HL-60 (cell line): ENCODE measurements at regions not wholly inside any gene's neighbourhood (a gene's known extent, or its start where the extent isn't known, plus 50 kb on each side); places are given as distances from the start of the nearest gene placed in this dataset.

Experiments used
- CTCF ChIP-seq: IDR thresholded peaks from one replicate; pipeline ENCODE4 v1.5.1; 2011; ENCODE audit warnings: low read length, control low read depth, inconsistent platforms; ENCODE audit not compliant: insufficient read depth
- GABPA ChIP-seq: IDR thresholded peaks from 2 replicates; pipeline ENCODE4 v1.6.1; 2012; ENCODE audit warnings: low read depth
- POLR2AphosphoS5 ChIP-seq: IDR thresholded peaks from 2 replicates; pipeline ENCODE4 v1.6.1; 2012; ENCODE audit warnings: low read depth
- REST ChIP-seq: IDR thresholded peaks from 2 replicates; pipeline ENCODE4 v1.6.1; 2012; ENCODE audit warnings: low read depth; ENCODE audit not compliant: insufficient replicate concordance
- SPI1 ChIP-seq: IDR thresholded peaks from 2 replicates; pipeline ENCODE4 v1.6.1; 2012; ENCODE audit warnings: low read depth, mild to moderate bottlenecking, borderline replicate concordance

GRCh38 chr5:167512111-167512510, 779.3 kb upstream of the WWC1 start:
- no peak for TF ChIP-seq POLR2AphosphoS5
- TF ChIP-seq CTCF: no peak
- TF ChIP-seq GABPA: no peak
- no peak for TF ChIP-seq REST
- TF ChIP-seq SPI1: no peak
